ENCODE measurements at regions not wholly inside any gene's neighbourhood (a gene's known extent, or its start where the extent isn't known, plus 50 kb on each side); places are given as distances from the start of the nearest gene placed in this dataset.
A peak's percentile ranks its signal among the peaks of the same experiment; 100 is the strongest.
"Not testable (repeated sequence)": the region's sequence is repeated elsewhere in the genome, so short reads cannot be mapped to it uniquely, and the experiment has no call there.

- DNase-seq (ENCODE audit: low spot score), result no peak
Observed at GRCh38 chr14:89565607-89566006, 148.6 kb upstream of the FOXN3 start.

- DNase-seq (ENCODE audit: low spot score), result no peak
Observed at GRCh38 chr14:89564989-89565388, 148.0 kb upstream of the FOXN3 start.

GRCh38 chr14:89564286-89564957, 147.4 kb upstream of the FOXN3 start:
- DNase-seq (ENCODE audit: low spot score), result no peak

- DNase-seq (ENCODE audit: low spot score), result no peak
Observed at GRCh38 chr14:89563471-89563870, 146.4 kb upstream of the FOXN3 start.

GRCh38 chr14:89551955-89552354, 134.9 kb upstream of the FOXN3 start:
- no peak for DNase-seq (ENCODE audit: low spot score)

GRCh38 chr14:89551432-89551831, 134.4 kb upstream of the FOXN3 start:
- DNase-seq (ENCODE audit: low spot score), result no peak

GRCh38 chr14:89550821-89551220, 133.8 kb upstream of the FOXN3 start:
- DNase-seq (ENCODE audit: low spot score), result no peak

GRCh38 chr14:89549381-89550125, 132.5 kb upstream of the FOXN3 start:
- DNase-seq (ENCODE audit: low spot score), result no peak

GRCh38 chr14:89547047-89547446, 130.0 kb upstream of the FOXN3 start:
- DNase-seq (ENCODE audit: low spot score), result not testable (repeated sequence)

GRCh38 chr14:89544636-89545301, 127.7 kb upstream of the FOXN3 start:
- no peak for DNase-seq (ENCODE audit: low spot score)

GRCh38 chr14:89543425-89543790, 126.4 kb upstream of the FOXN3 start:
- peak; percentile 19 for DNase-seq (ENCODE audit: low spot score)

GRCh38 chr14:89542786-89543424, 125.9 kb upstream of the FOXN3 start:
- DNase-seq (ENCODE audit: low spot score), result no peak

GRCh38 chr14:89540830-89541470, 123.9 kb upstream of the FOXN3 start:
- DNase-seq (ENCODE audit: low spot score), result peak; percentile 75

- no peak for DNase-seq (ENCODE audit: low spot score)
Observed at GRCh38 chr14:89540009-89540829, 123.2 kb upstream of the FOXN3 start.

- DNase-seq (ENCODE audit: low spot score), result no peak
Observed at GRCh38 chr14:89537911-89538310, 120.9 kb upstream of the FOXN3 start.

- DNase-seq (ENCODE audit: low spot score), result no peak
Observed at GRCh38 chr14:89534902-89535685, 118.1 kb upstream of the FOXN3 start.

- no peak for DNase-seq (ENCODE audit: low spot score)
Observed at GRCh38 chr14:89533766-89534165, 116.7 kb upstream of the FOXN3 start.

- DNase-seq (ENCODE audit: low spot score), result no peak
Observed at GRCh38 chr14:89533136-89533535, 116.1 kb upstream of the FOXN3 start.

GRCh38 chr14:89531661-89532335, 114.8 kb upstream of the FOXN3 start:
- no peak for DNase-seq (ENCODE audit: low spot score)

Measured in AG08395 (cell line).